Liver (tissue), 8 donors: ENCODE measurements at regions not wholly inside any gene's neighbourhood (a gene's known extent, or its start where the extent isn't known, plus 50 kb on each side); places are given as distances from the start of the nearest gene placed in this dataset.

Experiments
- DNase-seq: peaks from one replicate; pipeline ENCODE4 v3.0.0-alpha.2; 2017; ENCODE audit warnings: low spot score
- H3K27ac ChIP-seq, 2 donors: one replicate each; pipeline ENCODE4 v1.7.0; 2013; ENCODE audit warnings: inconsistent platforms in 2 of 2, low read length in 2 of 2, control low read depth in 1 of 2, low read depth in 1 of 2, mild to moderate bottlenecking in 1 of 2
- H3K27me3 ChIP-seq, 4 donors: one replicate each; pipeline versions ENCODE4 v1.6.1 to v1.7.0; 2013; ENCODE audit warnings: low read length in 3 of 4, inconsistent platforms in 1 of 4, mild to moderate bottlenecking in 1 of 4, moderate library complexity in 1 of 4; ENCODE audit not compliant: control insufficient read depth in 4 of 4, insufficient read depth in 4 of 4
- H3K36me3 ChIP-seq, 4 donors: one replicate each; pipeline versions ENCODE4 v1.6.1 to v1.7.0; 2013; ENCODE audit warnings: low read length in 3 of 4, mild to moderate bottlenecking in 3 of 4, low read depth in 1 of 4, moderate library complexity in 1 of 4; ENCODE audit not compliant: control insufficient read depth in 4 of 4, insufficient read depth in 3 of 4
- H3K4me1 ChIP-seq, 4 donors: one replicate each; pipeline versions ENCODE4 v1.6.1 to v1.7.0; 2013; ENCODE audit warnings: low read length in 3 of 4, mild to moderate bottlenecking in 3 of 4, moderate library complexity in 1 of 4; ENCODE audit not compliant: control insufficient read depth in 4 of 4, insufficient read depth in 4 of 4
- H3K4me3 ChIP-seq, 3 donors: one replicate each; pipeline versions ENCODE4 v1.6.1 to v1.7.0; 2013; ENCODE audit warnings: low read length in 3 of 3, control low read depth in 1 of 3, low read depth in 1 of 3, mild to moderate bottlenecking in 1 of 3
- H3K9ac ChIP-seq, 2 donors: one replicate each; pipeline ENCODE4 v1.7.0; 2013; ENCODE audit warnings: low read length in 2 of 2, mild to moderate bottlenecking in 2 of 2, moderate library complexity in 2 of 2, control low read depth in 1 of 2, low read depth in 1 of 2
- H3K9me3 ChIP-seq, 4 donors: one replicate each; pipeline versions ENCODE4 v1.6.1 to v1.7.0; 2013; ENCODE audit warnings: low read length in 3 of 4; ENCODE audit not compliant: control insufficient read depth in 4 of 4
- ATF3 ChIP-seq: IDR thresholded peaks from 2 replicates; pipeline ENCODE4 v1.6.1; 2016; ENCODE audit warnings: antibody characterized with exemption
- CTCF ChIP-seq: fragments of 150-350 bp; IDR thresholded peaks from 2 replicates; pipeline ENCODE4 v1.5.1; 2017; ENCODE audit warnings: improper control_type of control experiment, low read depth, low read length; ENCODE audit not compliant: missing input control
- EGR1 ChIP-seq, 2 donors: IDR thresholded peaks; 2 replicates each; pipeline ENCODE4 v1.6.1; 2016 to 2018; ENCODE audit warnings: antibody characterized with exemption in 2 of 2, low read depth in 2 of 2
- FOXA1 ChIP-seq: IDR thresholded peaks from 2 replicates; pipeline ENCODE4 v1.6.1; 2016; ENCODE audit warnings: antibody characterized with exemption
- GABPA ChIP-seq, 2 donors: IDR thresholded peaks in 1 of 2; conservative IDR thresholded peaks in 1 of 2; 2 replicates each; pipeline ENCODE4 v1.6.1; 2016; ENCODE audit warnings: antibody characterized with exemption in 2 of 2, mild to moderate bottlenecking in 1 of 2, moderate library complexity in 1 of 2
- HNF4G ChIP-seq: IDR thresholded peaks from 2 replicates; pipeline ENCODE4 v1.6.1; 2016; ENCODE audit warnings: antibody characterized with exemption
- JUND ChIP-seq, 2 donors: IDR thresholded peaks; 2 replicates each; pipeline ENCODE4 v1.6.1; 2016; ENCODE audit warnings: antibody characterized with exemption in 2 of 2
- MAX ChIP-seq: IDR thresholded peaks from 2 replicates; pipeline ENCODE4 v1.6.1; 2016; ENCODE audit warnings: antibody characterized with exemption
- RAD21 ChIP-seq, 2 donors: IDR thresholded peaks; 2 replicates each; pipeline ENCODE4 v1.6.1; 2016; ENCODE audit warnings: antibody characterized with exemption in 2 of 2, mild to moderate bottlenecking in 2 of 2
- REST ChIP-seq: IDR thresholded peaks from 2 replicates; pipeline ENCODE4 v1.6.1; 2016; ENCODE audit warnings: antibody characterized with exemption, mild to moderate bottlenecking
- SP1 ChIP-seq: IDR thresholded peaks from 2 replicates; pipeline ENCODE4 v1.6.1; 2018; ENCODE audit warnings: antibody characterized with exemption, mild to moderate bottlenecking
- YY1 ChIP-seq: IDR thresholded peaks from 2 replicates; pipeline ENCODE4 v1.6.1; 2016; ENCODE audit warnings: antibody characterized with exemption, mild to moderate bottlenecking
- WGBS: extraction: QIAGEN DNeasy Blood & Tissue Kit; methylation state at CpG from one replicate; pipeline ENCODE4 v1.1.7; 2013; 5-methylcytosine and 5-hydroxymethylcytosine counted together
- donor health status: healthy.
- donor health status: healthy.
- donor health status: healthy.
- donor health status: healthy.
- donor health status: healthy.

- no peak for TF ChIP-seq MAX
- no peak for TF ChIP-seq GABPA (IDR thresholded peaks at IDR 0.05 in 1 of 2, conservative IDR thresholded peaks at IDR 0.05 in 1 of 2)
- TF ChIP-seq CTCF = no peak
- no peak for TF ChIP-seq HNF4G
- no peak for TF ChIP-seq EGR1 (IDR thresholded peaks at IDR 0.05; ENCODE audit: low read depth in 2 of 2)
- TF ChIP-seq ATF3 = no peak
- TF ChIP-seq SP1 = no peak
- TF ChIP-seq REST = no peak
- TF ChIP-seq YY1 = no peak
- Histone ChIP-seq H3K27me3 (no peaks in the 10 kb centered on the region), H3K27ac (no peak overlapping the region), H3K9ac (no peak overlapping the region), H3K4me1 (no peaks in the 10 kb centered on the region), H3K36me3 (no peaks in the 10 kb centered on the region), H3K4me3 (no peak overlapping the region), H3K9me3 (no peaks in the 10 kb centered on the region)
- DNase-seq = no peak
- WGBS = 55% methylated on average over 4 of the region's 4 CpGs
These were observed 288.1 kb downstream of the NUF2 start for GRCh38 chr1:163609858-163610257.

GRCh38 chr1:163610486-163610885, 288.7 kb downstream of the NUF2 start:
- H3K4me3 ChIP-seq = no peak overlapping the region
- WGBS = 87% methylated on average over 4 of the region's 4 CpGs
- TF ChIP-seq REST = no peak
- TF ChIP-seq HNF4G = no peak
- no peak for TF ChIP-seq GABPA (IDR thresholded peaks at IDR 0.05 in 1 of 2, conservative IDR thresholded peaks at IDR 0.05 in 1 of 2)
- TF ChIP-seq JUND (IDR thresholded peaks at IDR 0.05) = no peak
- TF ChIP-seq FOXA1 = no peak
- TF ChIP-seq RAD21 (IDR thresholded peaks at IDR 0.05) = no peak
- TF ChIP-seq ATF3 = no peak
- TF ChIP-seq YY1 = no peak
- no peak for TF ChIP-seq EGR1 (IDR thresholded peaks at IDR 0.05; ENCODE audit: low read depth in 2 of 2)
- no peak for TF ChIP-seq SP1
- DNase-seq = no peak
- no peaks in the 10 kb centered on the region for H3K27me3 ChIP-seq
- H3K36me3 ChIP-seq = no peaks in the 10 kb centered on the region
- H3K9me3 ChIP-seq = no peaks in the 10 kb centered on the region
- H3K4me1 ChIP-seq = no peaks in the 10 kb centered on the region
- H3K27ac ChIP-seq = no peak overlapping the region
- H3K9ac ChIP-seq = no peak overlapping the region
